HG02571 (cell line): ENCODE measurements at regions not wholly inside any gene's neighbourhood (a gene's known extent, or its start where the extent isn't known, plus 50 kb on each side); places are given as distances from the start of the nearest gene placed in this dataset.

Experiments
- ATAC-seq: cut with Tn5 transposase; IDR thresholded peaks from one replicate; pipeline ENCODE4 v1.9.1; 2021; ENCODE audit warnings: mild to moderate bottlenecking, moderate library complexity; ENCODE audit not compliant: unreplicated experiment

DNA sequence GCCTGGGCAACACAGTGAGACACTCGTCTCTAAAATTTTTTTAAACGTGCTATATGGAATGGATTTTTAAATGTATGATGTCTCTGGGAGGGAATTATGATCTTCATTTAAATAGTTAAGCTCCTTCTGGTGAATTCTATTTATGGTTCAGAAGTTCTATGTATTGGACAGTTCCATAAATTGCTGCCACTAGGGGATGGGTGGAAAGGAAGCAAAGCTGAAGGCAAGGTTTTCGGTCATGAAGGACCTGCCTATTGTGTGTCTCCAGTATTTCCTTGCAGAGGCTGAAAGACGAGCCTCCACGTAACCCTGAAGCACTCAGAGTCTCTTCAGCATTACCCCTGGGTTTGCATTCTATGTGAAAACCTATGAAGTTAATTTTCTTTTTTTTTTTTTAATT, 451.5 kb upstream of the FAT1 start:
- no peak for ATAC-seq

DNA sequence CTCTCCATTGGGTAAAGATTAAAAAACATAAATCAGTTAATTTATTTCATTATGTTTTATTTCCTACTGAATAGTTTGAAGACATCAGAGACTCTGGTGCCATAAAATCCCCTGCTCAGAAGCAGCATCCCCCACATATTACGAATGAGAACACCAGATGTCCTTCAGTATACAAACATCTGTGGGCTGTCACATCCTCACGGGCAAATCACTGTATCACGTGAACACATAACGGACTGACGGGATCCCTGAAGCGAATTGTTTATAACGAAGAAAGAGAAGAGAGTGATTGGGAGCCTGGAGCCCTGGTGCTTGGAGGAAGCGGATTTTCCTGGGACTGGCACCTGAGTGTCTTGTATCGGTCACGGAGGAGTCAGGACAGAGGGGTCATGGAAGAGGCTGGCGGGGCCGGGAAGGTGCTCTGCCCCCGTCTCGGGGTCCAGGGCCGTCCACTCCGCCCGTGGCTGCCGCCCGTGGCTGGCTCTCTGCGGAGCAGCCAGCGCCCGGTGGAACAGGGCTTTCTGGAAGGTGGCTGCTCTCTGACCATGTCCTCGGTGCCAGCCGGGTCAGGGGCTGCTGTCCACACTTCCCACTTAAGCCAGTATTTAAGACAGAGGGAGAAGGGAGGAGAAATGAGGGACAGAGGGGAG, 452.7 kb upstream of the FAT1 start:
- no peak for ATAC-seq

DNA sequence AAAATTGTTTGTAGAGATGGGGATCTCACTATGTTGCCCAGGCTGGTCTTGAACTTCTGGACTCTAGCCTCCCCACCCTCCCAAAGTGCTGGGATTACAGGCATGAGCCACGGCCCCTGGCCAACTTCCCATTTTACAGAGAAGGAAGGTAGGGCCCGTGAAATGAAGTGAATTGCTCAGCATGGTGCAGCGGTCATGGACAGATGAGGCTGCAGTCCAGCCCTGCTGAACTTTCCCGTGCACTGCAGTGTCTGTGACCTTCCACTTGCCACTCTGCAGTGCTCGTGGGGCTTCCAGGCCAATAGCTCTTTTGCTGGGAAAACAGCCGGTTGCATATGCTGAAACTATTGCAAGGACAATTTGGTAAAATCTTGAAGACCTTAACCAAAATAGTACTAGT, 454.4 kb upstream of the FAT1 start:
- no peak for ATAC-seq

DNA sequence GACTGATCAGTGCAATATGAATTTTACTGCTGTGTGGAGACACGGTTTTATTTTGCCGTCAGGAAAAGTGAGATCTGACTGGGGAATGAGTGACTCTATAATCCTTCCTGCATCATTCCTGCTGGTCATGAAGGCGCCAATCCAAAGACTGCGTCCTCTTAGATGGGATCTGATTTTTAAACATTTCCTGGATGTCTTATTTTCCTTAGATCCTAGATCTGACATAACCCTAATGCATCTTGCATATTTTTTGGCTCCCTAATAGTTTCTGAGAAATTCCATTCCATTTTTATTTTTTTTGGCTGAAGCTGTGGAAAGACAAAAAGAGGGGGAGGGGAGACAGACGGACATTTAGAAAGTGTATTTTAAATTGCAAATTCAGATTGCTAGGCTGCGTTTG, 454.9 kb upstream of the FAT1 start:
- ATAC-seq, result no peak

DNA sequence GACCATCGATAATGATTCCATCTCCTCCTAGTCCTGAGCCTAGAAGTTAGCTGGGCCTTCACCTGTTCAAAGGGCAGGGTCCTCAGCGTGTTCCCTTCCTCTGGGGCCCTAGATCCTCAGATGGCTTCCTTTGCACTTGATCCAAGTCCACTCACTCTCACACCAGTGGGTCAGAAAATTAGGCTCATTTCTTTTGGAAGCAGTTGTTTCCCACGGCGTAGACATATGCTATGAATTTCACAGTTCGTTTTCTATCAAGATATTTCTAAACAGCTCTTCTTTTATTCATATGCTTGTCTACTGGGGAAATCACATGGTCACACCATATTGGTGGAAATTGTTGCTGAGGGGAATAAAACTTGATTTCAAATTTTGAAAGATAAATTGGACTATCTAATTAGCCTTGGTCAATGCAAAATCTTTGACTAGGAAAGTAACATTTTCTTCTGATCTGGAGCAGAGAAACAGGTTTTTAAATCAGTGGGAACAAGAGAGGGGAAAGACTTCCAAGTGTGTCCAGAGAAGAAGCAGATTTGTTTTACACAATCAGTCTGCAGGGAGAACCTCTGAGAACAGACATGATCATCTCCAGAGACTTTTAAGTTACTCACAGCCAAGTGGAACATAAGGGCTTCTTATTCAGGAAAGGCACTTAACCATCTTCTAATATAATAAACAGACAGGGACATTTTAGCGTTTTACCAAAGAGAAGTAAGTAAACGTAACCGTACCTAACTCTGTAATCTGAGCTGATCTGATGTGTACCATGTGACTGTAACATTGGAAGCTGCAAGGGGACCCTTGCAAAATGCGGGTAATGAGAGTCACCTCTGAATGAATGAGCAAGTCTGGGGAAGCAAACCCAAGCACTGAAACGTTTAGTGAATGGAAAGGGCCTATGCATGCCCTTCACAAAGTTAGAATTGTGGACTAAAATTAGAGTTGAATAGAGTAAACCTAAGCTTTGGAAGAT, 455.7 kb upstream of the FAT1 start:
- ATAC-seq, result no peak

DNA sequence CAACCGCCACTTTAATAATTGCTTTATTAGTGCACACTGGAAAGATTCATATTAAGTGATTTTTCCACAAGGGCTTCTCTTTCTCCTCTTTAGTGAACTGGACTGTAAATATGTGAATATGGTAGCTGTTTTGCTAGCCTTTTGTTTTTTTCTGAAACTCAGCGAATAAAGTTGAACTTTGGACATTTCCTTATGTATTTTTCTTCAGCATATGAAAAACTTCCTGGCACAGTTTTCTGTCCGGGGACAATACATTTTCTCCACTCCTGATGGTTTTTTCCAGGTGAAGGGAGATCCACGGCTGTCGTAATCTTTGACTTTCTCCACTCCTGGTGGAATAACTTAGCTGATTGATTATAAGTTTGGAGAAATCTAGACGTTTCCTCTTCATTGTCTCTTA, 457.4 kb upstream of the FAT1 start:
- no peak for ATAC-seq

DNA sequence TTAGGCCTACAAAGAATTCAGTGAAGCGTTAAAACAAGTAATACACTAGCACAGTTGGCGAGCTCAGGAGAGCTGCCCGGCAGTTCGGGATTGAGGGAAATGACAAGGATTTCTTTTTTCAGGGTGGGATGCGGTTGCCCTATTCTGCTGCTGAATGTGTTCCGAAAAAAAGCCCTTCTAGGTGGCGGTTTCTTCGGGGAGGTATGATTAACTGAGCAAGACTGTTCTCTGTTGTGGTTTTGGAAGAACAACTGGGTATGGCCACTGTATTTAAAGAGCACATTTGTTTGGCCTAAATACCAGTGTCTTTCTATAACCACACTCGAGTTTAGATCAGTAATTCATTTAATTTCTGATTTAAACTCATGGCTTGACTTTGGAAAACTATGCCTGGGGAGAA, 459.7 kb upstream of the FAT1 start:
- ATAC-seq, result no peak

DNA sequence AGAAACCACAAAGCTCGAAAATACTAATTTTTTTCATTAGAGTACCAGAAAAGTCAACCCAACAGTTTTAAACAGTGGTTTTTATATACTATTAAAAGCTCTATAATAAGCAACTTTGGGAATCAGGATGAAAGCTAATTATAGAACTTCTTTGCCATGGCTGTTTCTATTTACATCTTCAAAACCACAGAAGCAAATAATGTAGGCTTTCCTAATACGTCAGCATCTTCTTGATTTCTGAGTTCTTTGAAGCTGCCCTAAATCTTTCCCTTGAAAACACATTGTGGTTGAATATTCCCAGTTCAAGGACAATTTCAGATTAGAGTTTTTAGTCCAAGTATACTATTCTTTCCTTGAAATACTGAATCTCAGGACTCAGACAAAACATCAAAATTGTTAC, 460.2 kb upstream of the FAT1 start:
- ATAC-seq, result no peak

DNA sequence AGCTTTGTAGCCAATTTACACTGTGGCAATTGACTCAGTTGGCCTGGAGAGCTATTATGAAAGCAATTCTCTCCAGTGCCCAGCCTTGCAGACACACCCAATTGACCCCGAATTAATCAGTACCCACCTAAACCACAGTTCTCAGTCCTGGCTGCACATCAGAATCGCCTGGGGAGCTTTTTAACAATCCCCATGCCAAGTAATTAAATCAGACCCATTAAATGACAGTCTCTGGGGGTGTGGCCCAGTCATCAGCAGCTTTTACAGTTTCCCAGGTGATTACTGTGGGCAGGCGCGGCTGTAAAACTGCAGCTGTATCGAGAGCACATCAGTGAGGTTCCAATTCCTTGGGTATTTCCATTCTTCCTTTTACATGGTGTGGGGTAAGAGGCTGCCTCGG, 460.9 kb upstream of the FAT1 start:
- ATAC-seq, result no peak

DNA sequence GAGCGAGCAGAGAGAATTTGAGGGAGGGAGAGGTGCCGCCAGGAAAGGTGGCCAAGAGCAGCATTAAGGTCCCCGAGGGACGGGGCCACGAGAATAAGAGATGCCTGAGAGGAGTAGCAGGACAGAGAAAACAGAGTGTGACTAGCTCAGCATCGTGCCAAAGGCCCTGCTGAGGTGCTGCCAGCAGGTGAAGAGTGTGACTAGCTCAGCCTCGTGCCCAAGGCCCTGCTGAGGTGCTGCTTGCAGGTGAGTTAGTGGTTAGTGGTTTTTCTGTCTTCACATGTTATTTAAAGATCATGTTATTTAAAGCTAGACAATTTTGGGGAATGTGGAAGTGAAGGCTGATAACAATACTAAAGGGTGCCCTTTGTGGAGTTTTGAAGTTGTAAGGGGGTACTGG, 464.5 kb upstream of the FAT1 start:
- no peak for ATAC-seq

DNA sequence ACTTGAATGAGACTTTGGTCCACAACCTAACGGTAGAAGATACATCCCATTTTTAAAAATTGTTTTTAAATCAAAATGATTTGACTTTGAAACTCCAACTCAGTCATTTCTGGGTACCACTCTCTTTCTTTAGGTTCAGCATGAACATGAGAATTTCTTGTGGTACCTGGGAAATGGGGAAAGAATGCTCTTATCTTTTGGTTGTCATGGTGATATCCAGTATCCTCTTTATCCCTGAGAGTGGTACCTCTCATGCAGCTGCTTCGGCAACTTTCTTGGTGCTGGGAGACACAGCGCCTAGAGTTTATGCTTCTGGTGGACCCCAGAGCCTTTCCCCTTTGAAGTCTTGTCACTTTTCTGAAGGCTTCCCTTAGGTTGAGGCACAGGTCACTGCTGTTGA, 465.1 kb upstream of the FAT1 start:
- no peak for ATAC-seq

DNA sequence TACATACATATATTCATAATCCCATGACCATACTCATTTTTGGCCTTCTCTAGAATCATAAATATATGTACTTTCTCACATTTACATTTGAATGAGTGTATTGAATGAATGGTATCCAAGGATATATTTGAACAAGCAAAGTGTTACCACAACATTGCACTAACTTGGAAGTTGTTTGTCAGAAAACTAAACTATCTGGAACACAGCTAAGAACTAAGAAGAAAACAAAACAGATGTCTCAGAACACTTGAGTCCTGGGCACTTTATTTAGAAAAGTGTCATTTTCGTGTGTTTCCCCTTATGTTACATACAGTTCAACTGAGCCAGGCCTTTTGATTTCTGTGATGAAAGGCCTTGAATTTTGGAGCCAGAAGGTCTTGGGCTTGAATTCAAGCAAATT, 466.7 kb upstream of the FAT1 start:
- ATAC-seq, result no peak

DNA sequence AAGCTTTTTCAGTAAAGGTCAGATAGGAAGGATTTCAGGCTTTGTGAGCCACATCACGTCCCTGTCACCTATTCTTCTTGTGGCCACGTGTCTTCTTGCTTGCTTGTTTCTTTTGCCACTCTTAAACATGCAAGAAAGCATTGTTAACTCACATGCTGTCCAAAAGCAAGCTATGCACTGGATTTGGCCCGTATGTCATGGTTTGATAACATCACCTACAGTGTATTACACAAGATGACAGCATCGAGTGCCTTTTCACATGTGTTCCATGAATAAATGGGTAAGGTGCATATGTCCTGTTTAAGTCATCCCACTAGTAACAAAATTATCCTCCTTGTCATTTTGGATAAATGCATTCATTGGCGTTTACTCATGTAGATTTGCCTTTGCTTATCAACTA, 468.0 kb upstream of the FAT1 start:
- ATAC-seq, result no peak

DNA sequence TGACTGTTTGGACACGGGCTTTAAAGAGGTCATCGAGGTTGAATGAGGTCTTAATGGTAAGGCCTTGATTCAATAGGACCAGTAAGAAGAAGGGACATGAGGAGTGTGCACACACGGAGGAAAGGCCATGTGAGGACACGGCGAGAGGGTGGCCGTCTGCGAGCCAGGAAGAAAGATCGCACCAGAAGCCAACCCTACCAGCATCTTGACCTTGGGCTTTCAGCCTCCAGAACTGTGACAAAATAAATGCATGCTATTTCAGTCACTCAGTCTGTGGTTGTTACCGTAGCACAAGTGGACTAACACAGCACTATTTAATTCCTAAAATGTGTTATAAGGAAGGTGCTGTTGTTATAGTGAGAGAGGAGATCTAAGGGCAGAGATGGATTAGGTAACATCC, 468.6 kb upstream of the FAT1 start:
- no peak for ATAC-seq

DNA sequence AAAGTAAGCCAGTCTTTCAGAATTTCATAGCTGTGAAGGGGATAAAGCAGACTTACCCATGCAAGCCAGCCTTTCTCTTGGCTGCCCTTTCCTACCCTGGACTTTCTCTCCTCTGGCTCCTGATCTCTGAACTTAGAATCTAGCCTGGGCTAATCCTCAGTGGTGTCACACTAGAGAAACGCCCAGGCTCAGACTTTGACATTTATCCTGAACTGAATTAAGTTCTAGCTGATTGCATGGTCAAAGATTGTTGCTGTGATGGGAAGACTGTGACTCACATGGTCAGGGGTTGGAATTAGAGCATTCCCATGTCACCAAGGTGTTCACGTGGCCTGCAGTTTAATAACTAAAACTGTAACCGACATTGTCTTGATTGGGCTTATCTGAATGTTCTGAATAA, 469.5 kb upstream of the FAT1 start:
- ATAC-seq, result no peak

DNA sequence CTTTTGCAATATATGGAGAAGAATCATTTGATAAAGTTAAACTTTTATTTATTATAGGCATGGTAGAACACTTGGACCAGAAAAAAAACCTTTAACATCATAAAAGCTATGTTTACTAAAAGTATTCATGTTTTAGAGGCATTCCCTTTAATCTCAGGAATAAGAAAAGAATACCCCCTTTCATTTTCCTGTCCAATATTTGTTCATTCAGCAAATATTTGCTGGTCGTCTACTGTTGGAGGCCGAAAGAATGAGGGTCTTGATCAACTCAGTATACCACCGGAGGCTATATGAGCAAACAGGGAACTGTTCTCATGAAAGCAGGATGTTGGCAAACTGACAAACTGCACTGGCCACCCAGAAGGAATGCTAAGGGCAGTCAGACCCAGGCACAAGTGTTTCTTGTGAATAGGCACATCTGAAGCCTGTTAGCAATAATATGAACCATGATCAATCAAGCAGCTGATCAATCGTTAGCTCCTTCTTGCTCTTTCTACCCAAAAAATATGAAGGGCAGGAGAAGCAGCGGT, 480.8 kb upstream of the FAT1 start:
- ATAC-seq, result no peak

DNA sequence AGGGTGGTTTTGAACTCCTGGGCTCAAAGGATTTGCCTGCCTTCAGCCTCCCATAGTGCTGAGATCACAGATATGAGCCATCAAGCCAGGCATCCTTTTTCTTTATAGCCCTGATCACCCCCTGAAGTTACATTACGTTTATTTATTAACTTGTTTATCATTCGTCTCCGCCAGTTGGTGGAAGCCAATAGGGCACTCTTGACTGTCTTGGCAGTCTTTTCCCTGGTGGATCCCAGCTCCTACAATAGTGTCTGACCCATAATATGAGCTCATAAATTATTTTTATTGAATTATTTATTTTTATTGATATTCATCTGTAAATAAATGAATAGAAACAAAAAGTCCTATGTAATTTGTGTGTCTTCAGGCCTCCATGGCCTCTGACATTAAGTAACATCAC, 484.3 kb upstream of the FAT1 start:
- no peak for ATAC-seq

DNA sequence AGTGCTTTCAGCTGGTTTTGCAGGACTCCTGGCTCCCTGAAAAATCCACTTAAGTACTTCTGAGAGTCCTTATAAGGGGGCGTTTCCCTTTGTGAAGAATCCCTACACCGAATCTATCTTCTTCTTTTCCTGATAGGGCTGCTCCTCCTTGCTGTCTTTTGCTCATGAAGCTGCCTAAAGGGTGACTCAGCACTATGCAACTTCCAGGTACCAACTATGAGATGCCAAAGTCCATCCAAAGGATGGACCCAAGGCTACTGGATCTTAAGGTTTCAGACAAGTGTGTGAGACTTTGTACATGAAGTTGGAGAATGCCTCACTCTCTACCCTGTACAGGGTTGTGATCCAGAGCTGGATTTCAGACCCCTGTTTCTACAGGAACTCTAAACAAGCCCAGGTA, 485.0 kb upstream of the FAT1 start:
- no peak for ATAC-seq

DNA sequence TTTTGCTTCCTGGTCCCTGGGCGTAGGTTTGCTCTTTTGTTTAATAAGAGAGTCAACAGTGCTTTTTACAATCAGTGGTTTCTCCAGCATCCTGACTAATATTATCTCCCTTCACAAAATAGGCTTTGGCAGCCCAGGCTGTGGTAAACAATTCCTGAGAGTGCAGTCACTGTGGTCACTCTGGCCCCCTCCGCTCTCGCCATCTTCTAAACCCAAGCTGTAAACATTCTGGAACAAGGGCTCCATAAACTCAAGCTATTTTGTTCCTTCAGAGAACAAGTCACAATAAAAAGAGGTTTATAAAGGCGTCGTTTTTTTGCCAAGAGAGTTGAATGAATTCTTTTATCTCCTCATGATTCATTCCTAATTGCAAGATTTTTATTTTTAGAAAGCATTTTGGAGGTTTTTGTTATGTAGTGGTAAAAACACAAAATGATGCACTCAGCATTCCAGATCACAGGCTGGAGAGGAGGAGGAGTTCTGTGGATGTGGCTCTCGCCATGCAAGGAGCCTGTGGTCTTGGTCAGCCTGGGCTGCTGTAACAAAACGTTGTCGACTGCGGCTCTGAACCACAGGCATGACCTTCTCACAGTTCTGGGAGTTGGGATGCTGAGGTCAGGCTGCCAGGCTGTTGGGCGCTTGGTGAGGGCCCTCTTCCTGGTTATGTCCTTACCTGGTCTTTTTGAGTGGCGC, 486.4 kb upstream of the FAT1 start:
- no peak for ATAC-seq

DNA sequence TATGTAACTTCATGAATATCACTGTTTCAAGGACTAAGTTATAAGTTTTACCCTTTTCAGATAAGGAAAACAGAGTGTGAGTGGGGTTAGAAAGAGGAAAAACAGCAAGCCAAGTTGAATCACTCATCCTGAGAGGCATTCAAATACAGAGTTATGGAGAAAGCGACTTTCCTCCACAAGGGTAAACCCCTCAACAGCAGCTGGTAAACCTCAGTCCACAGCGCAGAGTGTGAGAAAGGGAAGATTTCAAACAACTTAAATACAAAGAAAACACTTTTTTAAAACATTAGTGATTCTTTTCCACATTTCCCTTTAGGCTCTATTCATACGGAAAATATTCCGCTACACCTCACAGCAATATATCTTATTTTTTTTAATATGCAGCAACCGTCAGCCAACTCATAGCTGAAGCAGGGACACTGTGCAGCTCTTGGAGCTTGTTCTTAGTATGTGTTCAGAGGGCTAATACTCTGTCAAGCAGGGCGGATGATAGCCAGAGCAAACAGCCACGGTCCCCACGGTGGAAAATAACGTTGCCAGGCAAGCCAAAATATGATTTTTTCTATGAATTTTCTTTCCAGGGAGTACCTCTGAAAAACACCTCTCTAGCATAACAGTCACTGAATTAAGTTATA, 488.9 kb upstream of the FAT1 start:
- ATAC-seq, result no peak

DNA sequence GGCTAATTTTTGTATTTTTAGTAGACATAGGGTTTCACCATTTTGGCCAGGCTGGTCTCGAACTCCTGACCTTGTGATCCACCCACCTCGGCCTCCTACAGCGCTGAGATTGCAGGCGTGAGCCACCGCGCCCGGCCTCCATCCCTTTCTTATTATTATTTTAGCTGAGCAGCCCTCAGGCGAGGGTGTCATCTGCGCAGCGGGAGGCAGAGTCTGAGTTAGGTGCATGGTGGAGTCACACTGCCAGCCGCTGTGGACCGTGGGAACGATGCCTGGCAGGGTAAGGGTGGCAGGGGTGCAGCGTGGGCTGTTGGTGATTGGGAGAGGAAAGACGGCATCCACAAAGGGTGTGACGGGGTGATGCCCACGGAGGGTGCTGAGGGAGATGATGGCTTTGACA, 491.8 kb upstream of the FAT1 start:
- ATAC-seq, result no peak
